ELF-1 (cell line): ENCODE measurements at regions not wholly inside any gene's neighbourhood (a gene's known extent, or its start where the extent isn't known, plus 50 kb on each side); places are given as distances from the start of the nearest gene placed in this dataset.
A peak's percentile ranks its signal among the peaks of the same experiment; 100 is the strongest.

ENCODE experiments used
- DNase-seq: peaks from one replicate; pipeline ENCODE4 v3.0.0-alpha.2; 2016; ENCODE audit warnings: low read depth, low spot score

DNA sequence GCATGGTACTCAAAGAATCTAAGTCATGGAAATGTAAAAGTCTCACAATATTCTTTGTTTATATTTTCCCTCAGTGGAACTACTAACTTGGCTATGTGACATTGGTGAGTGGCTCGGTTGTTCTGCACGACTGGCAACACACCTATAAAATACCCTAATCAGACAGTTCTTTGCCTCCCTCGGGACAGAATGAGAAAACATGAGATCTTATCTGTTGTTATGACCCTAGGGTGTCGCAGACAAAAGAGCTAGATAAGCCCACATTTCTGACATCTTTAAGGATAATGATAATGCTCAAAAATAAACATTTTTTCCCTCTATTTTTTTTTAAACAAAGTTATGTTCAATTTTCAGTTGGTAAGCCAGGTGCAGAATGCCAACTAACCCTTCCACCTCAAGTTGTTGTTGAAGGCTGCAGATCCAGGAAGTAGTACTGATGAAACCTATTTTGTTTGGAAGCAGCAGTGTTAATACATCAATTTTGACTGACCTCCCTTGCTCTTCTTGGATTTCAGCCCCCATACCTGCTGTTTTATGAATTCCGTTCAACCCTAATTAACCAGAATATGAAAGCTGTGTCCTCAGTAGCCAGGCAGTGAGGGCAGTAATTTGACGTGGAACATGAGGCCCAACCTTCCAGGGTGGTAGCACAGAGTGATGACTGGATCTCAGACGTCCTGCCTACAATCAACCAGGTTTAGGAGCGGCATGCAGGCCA, 108.7 kb upstream of the DUSP10 start:
- no peak for DNase-seq

DNA sequence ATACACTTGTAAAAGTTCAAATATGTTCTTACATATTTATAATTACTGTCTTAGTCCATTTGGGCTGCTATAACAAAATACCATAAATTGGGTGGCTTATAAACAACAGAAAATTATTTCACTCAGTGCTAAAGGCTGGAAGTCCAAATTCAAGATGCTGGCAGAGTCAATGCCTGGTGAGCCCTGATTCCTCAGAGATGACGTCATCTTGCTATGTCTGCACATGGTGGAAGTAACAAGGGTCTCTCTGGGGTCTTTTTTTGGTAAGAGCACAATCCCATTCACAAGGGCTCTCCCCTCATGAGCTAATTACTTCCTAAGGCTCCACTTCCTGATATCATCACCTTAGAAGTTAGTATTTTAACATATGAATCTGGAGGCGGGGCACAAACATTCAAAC, 108.0 kb upstream of the DUSP10 start:
- no peak for DNase-seq

DNA sequence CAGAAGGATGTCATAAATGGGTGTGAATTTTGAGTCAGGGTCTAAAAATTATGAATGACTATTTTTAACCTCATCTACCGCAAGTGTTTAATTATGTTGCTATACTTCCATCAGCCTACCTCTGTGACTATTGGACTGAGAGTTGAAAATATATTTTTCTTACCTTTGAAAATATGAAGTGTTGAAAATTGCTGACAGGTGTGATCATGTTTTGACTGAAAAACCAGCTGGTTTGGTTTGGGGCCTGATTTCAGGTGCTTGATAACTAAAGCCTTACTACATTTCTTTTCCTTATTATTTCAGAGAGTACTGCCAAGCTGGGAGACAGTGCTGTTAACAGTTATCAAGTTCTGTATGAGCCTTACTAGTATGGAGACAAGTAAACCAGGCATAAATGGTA, 107.2 kb upstream of the DUSP10 start:
- DNase-seq, result no peak

DNA sequence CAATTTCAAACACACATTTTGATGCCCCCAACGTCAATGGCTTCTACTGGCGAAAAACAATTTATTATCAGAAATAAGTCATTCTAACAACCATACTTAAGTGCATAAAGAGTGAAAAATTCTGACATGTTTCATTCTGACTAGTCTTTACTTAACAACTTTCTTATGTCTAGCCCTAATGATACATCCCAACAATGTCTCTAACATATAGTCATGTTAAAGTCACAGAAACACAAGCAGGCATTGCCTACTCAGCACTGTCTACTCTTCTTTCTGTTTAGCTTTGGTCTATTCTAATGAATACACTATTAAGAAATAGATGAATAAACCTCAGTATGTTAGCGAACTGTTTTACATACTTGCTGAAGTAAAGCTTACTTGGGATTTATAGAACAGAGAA, 105.8 kb upstream of the DUSP10 start:
- no peak for DNase-seq

DNA sequence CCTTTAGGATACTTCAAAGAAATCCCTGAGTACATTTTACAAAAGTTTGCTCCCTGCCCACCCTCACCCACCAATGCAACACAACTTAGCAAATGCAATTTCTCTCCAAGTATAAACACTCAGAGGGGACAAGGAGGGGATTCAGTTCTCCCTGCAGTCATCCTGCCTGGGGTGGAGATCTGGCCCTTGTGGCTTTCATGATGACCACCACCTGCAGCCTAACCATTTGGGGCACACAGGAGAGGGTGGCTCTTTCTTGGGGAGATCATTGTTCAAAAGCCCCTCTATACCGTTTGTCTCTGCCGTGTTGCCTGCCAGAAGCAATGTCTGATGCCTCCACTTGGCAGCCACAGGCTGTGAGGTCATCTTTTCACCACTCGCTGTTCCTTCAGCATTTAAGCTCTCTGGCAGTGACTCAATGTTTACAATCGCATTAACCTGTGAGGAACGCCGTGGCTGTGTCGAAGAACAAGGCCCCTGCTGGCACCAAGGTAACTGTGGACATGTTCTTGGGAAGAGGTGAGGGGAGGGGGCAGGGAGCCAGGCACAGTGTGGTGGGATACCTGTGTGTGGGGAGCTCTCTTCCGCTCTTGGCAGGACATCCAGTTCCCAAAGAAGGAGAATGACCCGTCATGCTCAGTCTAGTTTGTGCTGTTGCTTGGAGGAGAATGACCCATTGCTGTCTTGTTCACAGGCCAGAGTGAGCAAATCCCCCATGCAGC, 103.9 kb upstream of the DUSP10 start:
- peak; percentile 63 for DNase-seq

GRCh38 chr1:221841983-221842335, 100.1 kb upstream of the DUSP10 start:
- DNase-seq, result no peak

GRCh38 chr1:221841251-221841982, 99.5 kb upstream of the DUSP10 start:
- no peak for DNase-seq

DNA sequence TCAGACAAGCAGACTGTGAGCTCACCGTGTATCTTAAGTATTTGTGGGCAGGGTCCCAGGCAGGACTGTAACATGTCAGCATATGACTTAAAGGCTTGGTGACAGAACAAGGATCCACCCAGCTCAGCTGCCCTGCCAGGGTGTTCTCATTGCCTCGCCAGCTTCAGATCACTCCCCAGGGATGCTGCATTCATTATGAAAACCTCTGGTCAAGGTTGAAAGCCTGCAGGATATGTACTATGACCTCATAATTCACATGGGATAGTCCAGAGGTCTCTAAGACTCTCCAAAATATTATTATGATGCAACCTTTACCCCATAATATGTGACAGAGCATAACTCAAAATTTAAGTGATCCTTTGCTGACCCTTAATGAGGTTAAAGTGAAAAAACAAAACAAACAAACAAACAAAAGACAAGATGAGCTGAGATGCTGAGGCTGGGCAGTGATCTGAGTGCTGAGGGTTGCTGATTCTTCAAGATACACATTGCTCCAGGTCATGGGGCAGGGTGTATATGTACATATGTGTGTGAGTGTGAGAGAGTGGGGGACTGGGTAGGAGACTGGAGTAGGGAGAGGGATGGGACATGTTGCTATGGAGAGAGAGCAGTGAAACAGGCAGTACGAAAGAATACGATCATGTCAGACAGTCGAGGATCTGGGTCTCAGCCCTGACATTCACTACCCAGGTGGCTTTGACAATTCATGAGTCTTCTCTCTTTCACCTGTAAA, 98.8 kb upstream of the DUSP10 start:
- no peak for DNase-seq

GRCh38 chr1:221839782-221840395, 98.0 kb upstream of the DUSP10 start:
- no peak for DNase-seq

DNA sequence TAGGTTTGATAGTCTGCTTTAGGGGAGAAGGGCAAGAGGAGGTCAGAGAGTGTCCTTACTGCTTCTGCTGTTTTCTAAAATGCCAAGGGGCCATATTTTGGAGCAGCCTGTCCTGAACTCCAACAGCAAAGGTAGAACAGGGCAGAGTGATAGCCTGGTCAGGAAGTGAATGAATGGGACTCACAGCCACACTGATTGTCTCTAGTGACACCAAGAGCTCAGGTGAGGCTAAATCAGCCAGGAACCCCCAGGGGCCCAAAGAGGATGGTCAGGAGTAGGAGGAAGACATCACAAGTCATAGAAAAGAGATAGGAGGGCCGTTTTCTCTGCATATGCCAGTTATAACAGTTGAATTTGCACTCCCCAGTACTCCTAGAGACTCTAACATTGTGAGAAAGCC, 97.4 kb upstream of the DUSP10 start:
- no peak for DNase-seq

DNA sequence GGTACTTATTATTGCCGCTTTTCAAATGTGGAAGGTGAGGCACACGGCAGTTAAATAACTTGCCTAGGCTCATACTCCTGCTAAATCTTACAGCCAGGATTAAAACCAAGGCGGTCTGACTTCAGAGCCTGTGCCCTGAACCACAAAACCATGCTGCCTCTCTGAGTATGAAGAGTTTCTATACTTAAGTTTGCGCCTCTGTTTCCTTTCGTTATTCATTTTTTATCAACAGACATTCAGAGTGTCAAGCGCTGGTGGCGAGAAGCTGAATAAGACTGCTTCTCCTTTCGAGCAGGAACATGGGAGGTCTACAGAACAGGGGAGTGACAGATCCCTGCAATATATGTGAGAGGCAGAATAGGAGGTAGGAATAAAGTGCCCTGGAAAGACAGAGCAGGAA, 96.0 kb upstream of the DUSP10 start:
- no peak for DNase-seq

GRCh38 chr1:221834698-221835513, 93.0 kb upstream of the DUSP10 start:
- peak; percentile 13 for DNase-seq

- DNase-seq, result no peak
Measured at GRCh38 chr1:221832617-221833016, 90.7 kb upstream of the DUSP10 start.

DNA sequence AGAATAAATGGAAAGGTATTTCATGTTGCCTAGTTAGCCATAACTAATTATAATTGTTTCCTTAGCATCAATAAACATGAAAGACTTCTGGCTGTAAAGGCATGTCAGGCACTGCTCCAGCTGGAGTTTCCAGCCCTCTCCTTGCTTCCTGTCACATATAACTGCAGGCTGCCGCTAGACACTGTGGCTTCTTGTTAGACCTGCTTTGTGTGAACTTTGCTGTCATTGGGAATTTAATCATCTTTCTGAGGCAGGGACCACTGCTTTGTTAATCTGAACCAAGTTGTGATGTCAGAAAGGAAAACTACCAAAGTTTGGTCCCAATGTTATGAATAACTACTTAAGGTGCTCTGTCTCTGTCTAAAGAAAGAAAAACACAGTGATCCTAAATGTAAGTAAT, 90.3 kb upstream of the DUSP10 start:
- no peak for DNase-seq

GRCh38 chr1:221829327-221830015, 87.6 kb upstream of the DUSP10 start:
- DNase-seq, result no peak

DNA sequence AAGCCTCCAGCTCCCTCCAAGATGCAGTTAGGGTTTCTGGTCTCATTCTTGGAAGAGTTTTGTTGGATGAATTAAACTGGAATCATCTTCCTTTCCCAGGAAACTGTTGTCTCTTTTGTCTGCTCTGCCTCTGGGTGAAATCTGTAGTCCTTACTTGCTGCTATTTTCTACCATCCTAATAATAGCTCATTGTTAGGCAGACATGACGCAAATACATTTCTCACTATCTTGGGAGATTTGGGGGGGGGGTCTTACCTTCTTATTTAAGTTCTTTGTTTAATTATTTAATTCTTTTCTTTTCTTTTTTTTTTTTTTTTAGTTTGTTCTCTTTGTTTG, 85.4 kb upstream of the DUSP10 start:
- no peak for DNase-seq

GRCh38 chr1:221824909-221825308, 83.0 kb upstream of the DUSP10 start:
- no peak for DNase-seq

DNA sequence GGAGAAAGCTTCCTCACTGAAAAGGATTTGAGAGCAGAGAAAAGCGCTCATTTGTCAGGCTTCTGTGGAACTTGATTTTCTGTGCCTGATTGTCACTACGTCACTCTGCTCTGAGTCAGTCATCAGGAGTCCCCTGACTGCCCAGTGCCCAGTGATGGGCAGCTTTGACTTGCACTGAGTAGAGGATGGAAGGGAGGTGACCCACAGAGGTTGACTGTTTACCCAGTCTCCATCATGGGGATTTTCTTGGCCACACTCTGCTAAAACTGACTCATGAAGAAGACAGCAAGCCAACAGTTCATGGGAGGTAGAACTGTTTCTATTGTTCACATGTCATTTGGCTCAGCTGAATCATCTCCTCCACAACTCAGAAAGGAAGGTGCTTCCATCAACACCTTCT, 82.1 kb upstream of the DUSP10 start:
- DNase-seq, result no peak

DNA sequence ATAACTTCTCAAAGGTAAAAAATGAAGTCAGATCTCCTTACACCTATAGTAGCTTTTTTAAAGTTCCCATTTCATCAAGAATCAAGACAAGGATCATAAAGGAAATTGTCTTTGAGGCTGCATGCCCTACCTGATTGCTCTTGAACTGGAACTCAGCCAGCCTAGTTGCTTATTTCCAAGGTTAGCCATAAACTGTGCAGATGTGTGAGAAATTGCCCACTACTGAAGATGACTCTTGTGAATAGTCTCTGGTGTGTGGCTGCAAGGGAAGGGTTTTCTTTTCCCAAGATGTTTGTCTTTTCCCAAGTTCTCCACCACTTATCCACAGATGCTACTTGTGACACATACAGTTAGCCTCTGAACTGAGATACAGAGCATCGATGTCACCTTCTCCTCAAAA, 81.7 kb upstream of the DUSP10 start:
- DNase-seq, result no peak

DNA sequence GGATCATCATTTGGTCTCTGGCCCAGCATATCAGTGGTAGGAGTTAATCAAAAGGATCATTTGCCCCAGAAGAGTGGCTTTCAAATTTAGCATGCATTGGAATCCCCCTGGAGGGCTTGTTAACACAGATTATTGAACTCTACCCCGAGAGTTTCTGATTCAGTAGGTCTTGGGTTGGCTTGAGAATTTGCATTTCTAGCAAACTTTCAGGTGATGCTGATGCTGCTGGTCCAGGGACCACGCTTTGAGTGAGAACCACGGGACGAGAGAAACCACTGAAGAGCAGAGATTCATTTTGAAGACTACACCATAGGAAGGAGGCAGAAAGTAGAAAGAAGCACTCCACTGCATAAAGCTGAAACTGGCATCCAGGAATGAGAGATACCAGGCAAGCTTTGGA, 81.3 kb upstream of the DUSP10 start:
- DNase-seq, result no peak
